ENCODE measurements at regions not wholly inside any gene's neighbourhood (a gene's known extent, or its start where the extent isn't known, plus 50 kb on each side); places are given as distances from the start of the nearest gene placed in this dataset.

DNA sequence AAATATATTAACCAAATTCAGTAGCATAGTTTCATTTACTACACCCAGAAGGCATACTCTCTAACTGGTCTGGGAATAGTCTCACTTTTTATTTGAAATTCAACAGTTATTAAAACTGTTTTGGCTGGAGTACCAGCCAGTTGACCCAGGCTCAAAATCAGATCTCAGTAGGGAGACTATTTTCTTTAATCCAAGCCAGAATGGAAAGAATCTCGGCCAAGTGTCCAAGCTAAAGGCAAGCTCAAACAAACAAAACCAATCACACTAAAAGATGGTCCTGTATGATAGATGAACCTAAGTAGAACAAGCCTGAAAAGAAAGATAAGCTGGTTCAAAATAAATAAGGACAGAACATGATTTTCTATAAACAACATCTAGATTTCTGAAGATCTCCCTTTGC, 259.6 kb upstream of the POM121L12 start:
- TF ChIP-seq SUZ12 (IDR thresholded peaks at IDR 0.05) (no peak), BHLHE40 (IDR thresholded peaks at IDR 0.05; ENCODE audit: borderline replicate concordance) (no peak), ZNF384 (IDR thresholded peaks at IDR 0.05) (no peak), TARDBP (IDR thresholded peaks at IDR 0.05) (no peak), L3MBTL2 (conservative IDR thresholded peaks at IDR 0.05) (no peak), ARNT (IDR thresholded peaks at IDR 0.05) (no peak), SP1 (IDR thresholded peaks at IDR 0.05) (no peak), ELF4 (IDR thresholded peaks at IDR 0.05) (no peak), FOXA1 (IDR thresholded peaks at IDR 0.05) (no peak), FOXK2 (IDR thresholded peaks at IDR 0.05) (no peak), NFRKB (IDR thresholded peaks at IDR 0.05) (no peak), FOXM1 (IDR thresholded peaks at IDR 0.05; ENCODE audit: borderline replicate concordance) (no peak), HDGF (IDR thresholded peaks at IDR 0.05; ENCODE audit: borderline replicate concordance) (no peak)
- TF ChIP-seq, protein P1, sequence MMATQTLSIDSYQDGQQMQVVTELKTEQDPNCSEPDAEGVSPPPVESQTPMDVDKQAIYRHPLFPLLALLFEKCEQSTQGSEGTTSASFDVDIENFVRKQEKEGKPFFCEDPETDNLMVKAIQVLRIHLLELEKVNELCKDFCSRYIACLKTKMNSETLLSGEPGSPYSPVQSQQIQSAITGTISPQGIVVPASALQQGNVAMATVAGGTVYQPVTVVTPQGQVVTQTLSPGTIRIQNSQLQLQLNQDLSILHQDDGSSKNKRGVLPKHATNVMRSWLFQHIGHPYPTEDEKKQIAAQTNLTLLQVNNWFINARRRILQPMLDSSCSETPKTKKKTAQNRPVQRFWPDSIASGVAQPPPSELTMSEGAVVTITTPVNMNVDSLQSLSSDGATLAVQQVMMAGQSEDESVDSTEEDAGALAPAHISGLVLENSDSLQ (IDR thresholded peaks at IDR 0.05) = no peak

All from HEK293T (cell line).